NCI-H1092 treated with DMSO at 0.1 percent for 48 hours (cell line): ENCODE measurements at regions not wholly inside any gene's neighbourhood (a gene's known extent, or its start where the extent isn't known, plus 50 kb on each side); places are given as distances from the start of the nearest gene placed in this dataset.

Source experiments
- DNase-seq: peaks from one replicate; lab custom pipeline; 2025; lab: John Stamatoyannopoulos, UW

GRCh38 chr22:48257685-48258055 is 1495.2 kb downstream of the TBC1D22A start:
- DNase-seq = no peak

DNA sequence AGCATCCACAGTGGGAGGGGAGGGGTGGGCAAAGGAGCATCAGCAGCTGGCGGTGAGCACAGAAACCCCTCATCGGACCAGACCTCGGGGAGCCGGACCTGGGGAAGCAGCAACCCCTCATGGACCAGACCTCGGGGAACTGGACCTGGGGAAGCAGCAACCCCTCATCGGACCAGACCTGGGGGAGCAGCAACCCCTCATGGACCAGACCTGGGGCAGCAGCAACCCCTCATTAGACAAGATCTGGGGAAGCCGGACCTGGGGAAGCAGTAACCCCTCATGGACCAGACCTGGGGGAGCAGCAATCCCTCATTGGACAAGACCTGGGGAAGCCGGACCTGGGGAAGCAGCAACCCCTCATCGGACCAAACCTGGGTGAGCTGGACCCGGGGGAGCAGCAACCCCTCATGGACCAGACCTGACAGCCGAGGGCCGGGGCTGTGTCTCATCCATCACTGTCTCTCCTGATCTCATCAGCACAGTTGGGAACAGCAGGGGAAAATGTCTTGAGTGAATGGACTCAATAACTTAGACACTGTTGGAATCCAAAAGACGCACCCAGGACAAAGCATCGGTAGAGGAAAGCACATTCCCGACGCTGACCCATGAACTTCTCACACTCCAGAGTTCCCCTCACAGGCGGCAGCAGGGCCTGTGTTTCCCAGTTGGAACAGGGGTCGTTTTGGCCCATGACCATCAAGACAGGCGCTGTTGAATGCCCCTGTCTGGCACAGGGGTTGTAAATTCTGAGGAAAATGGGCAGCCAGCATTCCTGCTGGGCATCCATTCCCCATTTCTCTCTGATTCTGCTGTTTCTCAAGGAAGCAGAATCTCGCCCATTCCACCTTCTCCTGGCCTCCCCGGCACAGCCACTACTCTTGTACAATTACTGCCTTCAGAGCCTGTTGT is 1494.6 kb downstream of the TBC1D22A start:
- no peak for DNase-seq

GRCh38 chr22:48256041-48256739 is 1493.7 kb downstream of the TBC1D22A start:
- no peak for DNase-seq

- peak; percentile 29 for DNase-seq
Observed at GRCh38 chr22:48254311-48254873, 1491.9 kb downstream of the TBC1D22A start.

DNA sequence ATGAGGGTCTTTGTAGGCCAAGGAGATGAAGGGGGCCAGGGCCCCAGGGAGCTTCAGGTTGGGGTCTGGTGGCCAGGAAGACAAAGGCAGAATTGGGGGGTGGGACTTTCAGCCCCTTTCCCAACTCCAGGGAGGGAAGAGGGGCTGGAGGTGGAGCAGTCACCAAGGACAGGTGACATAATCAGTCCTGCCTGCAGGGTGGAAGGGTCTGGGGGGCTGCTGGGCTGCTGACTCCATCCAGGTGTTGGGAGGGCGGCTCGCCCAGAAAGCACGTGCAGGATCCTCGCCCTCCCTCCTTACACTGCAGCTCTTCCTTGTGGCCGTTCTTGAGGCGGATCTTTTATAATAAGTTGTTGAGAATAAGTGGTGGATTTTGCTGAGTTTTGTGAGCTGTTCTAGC is 1491.1 kb downstream of the TBC1D22A start:
- no peak for DNase-seq

GRCh38 chr22:48253136-48253535 is 1490.7 kb downstream of the TBC1D22A start:
- no peak for DNase-seq

DNA sequence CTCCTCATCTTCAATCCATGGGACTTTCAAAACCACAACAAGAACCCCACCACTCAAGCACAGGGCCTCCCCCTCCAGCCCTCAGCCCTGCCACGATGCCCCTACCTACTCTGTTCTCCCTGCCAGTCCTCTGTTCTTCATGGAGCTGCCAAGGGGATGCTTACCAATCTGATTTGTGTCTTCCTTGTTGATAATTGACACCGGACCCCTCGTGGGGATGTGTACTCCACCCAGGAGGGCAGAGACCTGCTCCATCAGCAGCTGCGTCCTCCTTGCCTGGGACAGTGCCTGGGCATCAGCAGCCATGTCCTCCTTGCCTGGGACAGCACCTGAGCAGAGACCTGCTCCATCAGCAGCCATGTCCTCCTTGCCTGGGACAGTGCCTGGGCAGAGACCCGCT is 1489.2 kb downstream of the TBC1D22A start:
- no peak for DNase-seq

DNA sequence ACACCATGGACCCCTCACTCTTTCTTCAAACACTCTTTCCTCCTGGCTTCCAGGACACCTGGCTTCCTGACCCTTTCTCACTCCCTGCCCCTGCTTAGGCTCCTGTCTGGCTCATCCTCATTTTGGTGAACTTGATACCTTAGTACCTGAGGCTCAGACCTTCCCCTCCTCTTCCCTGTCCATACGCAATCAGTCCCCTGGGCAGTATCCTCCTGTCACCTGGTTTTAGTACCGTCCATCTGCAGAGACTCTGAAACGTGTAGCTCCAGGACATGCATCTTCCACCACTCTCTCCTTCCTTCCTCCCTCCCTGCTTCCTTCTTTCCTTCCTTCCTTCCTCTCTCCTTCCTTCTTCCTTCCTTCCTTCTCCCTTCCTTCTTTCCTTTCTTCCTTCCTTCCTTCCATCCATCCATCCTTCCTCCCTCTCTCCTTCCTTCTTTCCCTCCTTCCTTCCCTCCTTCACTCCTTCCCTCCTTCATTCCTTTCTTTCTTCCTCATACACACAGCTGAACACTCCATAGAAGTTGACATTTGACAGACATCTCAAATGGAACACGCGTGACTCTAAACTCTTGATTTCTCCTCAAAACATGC is 1488.6 kb downstream of the TBC1D22A start:
- DNase-seq = no peak

DNA sequence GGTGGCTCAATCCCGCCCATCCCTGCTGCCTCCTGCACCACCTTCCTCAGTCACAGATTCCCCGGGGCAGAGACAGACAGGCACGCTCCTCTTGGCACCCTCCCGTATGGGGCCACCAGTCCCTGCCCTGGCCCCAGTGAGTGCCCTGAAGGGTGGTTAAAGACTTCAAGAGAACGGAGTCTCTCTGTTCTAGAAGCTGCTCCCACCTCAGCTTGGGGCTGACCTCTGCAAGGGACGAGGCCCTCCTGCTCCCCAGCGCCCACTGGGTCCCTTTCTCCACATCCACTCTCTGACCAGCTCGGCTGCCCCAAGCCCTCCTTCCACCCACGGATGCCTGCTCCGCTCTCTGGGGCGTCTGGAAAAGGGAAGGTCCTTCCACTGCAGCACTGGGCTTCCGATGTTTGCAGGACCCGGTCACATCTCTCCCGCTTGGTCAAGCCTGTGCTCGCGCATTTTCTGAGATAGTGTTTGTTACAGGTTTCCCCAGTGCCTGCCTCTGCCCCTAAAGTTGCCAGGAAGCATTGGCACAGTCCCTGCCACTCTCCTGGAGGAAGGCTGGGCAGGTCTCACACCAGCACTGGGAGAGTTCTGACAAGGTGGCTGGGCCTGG is 1487.9 kb downstream of the TBC1D22A start:
- DNase-seq = no peak

GRCh38 chr22:48249713-48250268 is 1487.3 kb downstream of the TBC1D22A start:
- no peak for DNase-seq

DNA sequence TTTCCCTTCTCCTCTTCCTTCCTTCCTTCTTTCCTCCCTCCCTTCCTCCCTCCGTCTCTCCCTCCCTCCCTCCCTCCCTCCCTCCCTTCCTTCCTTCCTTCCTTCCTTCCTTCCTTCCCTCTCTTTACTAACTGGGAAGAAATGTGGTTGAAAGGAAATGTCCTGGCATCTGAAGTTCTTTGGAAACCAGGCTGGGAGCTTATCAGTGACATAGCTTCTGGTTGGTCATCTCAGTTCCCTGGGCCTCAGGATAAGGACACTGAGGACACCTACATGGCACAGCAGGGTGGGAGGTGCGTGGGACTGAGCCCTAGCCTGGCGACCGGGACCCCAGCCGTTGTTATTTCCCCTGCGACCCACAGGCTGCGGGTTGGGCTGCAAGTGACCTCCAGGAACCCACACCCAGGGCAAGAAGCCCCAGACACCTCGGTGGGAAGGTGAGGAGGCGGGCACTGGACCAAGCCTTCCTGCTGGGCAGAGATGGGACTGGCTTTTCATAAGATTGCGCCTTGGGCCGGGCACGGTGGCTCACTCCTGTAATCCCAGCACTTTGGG is 1486.5 kb downstream of the TBC1D22A start:
- no peak for DNase-seq

- no peak for DNase-seq
Observed at GRCh38 chr22:48247829-48248228, 1485.4 kb downstream of the TBC1D22A start.

DNA sequence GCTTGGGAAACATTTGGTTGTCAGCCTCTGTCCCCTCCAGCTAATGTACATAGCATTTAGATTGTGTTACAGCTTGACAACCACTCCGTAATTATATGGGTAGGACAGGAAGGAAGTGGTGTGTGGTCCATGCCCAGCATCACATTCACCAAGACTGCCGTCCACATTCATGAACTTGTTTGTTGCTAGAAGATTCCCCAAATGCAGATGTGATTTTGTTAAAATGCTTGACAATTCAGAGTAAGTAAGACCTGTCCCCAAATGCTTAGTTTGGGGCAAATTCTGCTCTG is 1482.7 kb downstream of the TBC1D22A start:
- DNase-seq = no peak

- DNase-seq = no peak
Observed at GRCh38 chr22:48244388-48245195, 1482.1 kb downstream of the TBC1D22A start.

- DNase-seq = no peak
Observed at GRCh38 chr22:48242461-48242864, 1480.0 kb downstream of the TBC1D22A start.

DNA sequence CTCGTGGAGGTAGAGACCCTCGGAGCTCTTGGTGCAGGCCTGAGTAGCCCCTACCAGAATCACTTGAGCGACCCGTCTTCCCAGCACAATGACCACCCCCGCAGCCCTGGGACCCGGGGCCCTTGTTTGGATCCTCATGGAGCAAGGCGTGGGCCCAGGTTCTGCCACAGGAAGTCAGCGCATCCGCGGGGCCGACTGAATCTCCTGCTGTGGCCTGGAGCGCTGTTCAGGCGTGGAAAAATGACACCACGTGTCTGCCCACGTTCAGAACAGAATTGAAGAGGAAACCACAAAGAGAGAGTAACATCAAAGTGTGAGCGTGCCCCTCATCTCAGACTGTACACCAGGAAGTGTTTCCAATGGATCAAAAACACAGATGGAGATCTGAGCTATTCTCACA is 1479.2 kb downstream of the TBC1D22A start:
- DNase-seq = no peak

DNA sequence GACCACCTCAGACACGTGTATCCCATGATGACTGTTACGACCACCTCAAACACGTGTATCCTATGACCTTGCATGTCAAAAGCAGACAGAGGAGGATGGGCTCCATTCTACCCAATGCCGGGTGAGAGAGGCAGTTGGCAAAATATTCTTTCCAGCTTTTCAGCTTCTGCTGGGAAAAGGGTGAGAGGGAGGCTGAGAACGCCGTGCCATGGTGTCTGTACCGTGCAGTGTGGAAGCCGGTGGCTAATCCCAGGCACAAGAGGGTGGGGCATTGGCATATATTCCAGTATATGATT is 1478.4 kb downstream of the TBC1D22A start:
- DNase-seq = no peak

DNA sequence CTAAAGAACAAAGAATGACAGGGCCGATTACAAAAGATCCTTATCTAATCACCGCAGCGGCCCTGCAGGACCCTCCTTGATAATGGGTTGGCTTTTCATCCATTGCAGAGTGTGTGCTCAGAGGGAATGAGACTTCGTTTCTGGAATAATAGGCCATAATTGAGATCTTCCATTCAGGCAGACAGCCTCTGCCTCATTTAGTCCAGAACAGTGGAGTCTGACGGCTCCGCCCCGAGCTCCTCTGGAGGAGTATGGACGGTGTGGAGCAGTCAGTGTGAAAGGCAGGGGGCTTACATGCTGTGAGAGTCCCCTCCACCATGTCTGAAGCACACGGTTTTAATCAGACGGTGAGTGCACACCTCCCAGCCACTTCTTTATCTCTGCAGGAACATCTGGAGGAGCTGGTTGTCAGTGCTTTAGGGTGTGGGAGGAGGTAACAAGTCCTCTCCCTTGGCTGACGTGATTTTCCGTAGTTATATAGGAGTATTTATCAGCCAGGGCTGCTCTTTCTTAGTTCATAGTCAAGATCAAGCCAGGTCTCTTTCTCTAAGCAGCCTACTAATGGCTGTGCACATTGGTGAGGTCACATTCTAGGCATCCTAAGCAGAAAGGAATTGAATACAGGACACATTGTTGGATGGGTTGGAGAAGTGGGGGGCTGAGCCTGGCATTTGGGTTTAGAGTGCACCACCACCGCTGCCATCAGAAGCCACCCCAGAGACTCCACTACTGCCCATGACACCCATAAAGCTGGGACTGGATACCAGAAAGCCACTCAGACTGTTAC is 1477.9 kb downstream of the TBC1D22A start:
- DNase-seq = no peak

GRCh38 chr22:48239461-48240147 is 1477.2 kb downstream of the TBC1D22A start:
- no peak for DNase-seq

- DNase-seq = no peak
Observed at GRCh38 chr22:48238966-48239365, 1476.5 kb downstream of the TBC1D22A start.
